GM23338 (cell line): ENCODE measurements at regions not wholly inside any gene's neighbourhood (a gene's known extent, or its start where the extent isn't known, plus 50 kb on each side); places are given as distances from the start of the nearest gene placed in this dataset.

ENCODE experiments used
- ATAC-seq: fragments of 200-7000 bp; cut with Tn5 transposase; 3 replicates; pipeline ENCODE4 v1.9.1; 2020
- DNase-seq: peaks from one replicate; pipeline ENCODE4 v3.0.0-alpha.2; 2015; ENCODE audit warnings: low spot score
- H2AFZ ChIP-seq: fragments of 200-600 bp; sonication (generic); 2 replicates; pipeline ENCODE4 v1.8.0; 2016; ENCODE audit warnings: antibody characterized with exemption, mild to moderate bottlenecking, moderate library complexity
- H3F3A ChIP-seq: fragments of 200-600 bp; sonication (generic); replicated peaks from 2 replicates; pipeline ENCODE4 v1.8.0; 2017; ENCODE audit warnings: antibody characterized with exemption, mixed run types, low read depth
- H3K27ac ChIP-seq: fragments of 200-600 bp; sonication (generic); 2 replicates; pipeline ENCODE4 v1.6.1; 2016; ENCODE audit warnings: low read depth
- H3K27me3 ChIP-seq: fragments of 200-600 bp; sonication (generic); 2 replicates; pipeline ENCODE4 v1.8.0; 2016; ENCODE audit warnings: mild to moderate bottlenecking, mixed run types, moderate library complexity; ENCODE audit not compliant: insufficient read depth
- H3K36me3 ChIP-seq: fragments of 200-600 bp; sonication (generic); 2 replicates; pipeline ENCODE4 v1.8.0; 2016; ENCODE audit warnings: mild to moderate bottlenecking; ENCODE audit not compliant: insufficient read depth
- H3K4me1 ChIP-seq: fragments of 200-600 bp; sonication (generic); 2 replicates; pipeline ENCODE4 v1.8.0; 2016; ENCODE audit warnings: mild to moderate bottlenecking, moderate library complexity; ENCODE audit not compliant: insufficient read depth
- H3K4me2 ChIP-seq: fragments of 200-600 bp; sonication (generic); 2 replicates; pipeline ENCODE4 v1.7.1; 2017; ENCODE audit warnings: mixed run types
- H3K4me3 ChIP-seq: fragments of 200-600 bp; sonication (generic); 2 replicates; pipeline ENCODE4 v1.6.1; 2016; ENCODE audit warnings: mixed run types
- H3K79me2 ChIP-seq: fragments of 200-600 bp; sonication (generic); replicated peaks from 2 replicates; pipeline ENCODE4 v1.8.0; 2017; ENCODE audit warnings: mild to moderate bottlenecking; ENCODE audit not compliant: insufficient read depth
- H3K9me2 ChIP-seq: fragments of 200-600 bp; sonication (generic); 2 replicates; pipeline ENCODE4 v1.8.0; 2017; ENCODE audit not compliant: insufficient read depth
- H4K20me1 ChIP-seq: fragments of 200-600 bp; sonication (generic); replicated peaks from 2 replicates; pipeline ENCODE4 v1.8.0; 2017; ENCODE audit warnings: mild to moderate bottlenecking; ENCODE audit not compliant: insufficient read depth
- H3K27ac Mint-ChIP-seq: 2 replicates; pipeline ENCODE4 v1.8.0; 2020; ENCODE audit warnings: inconsistent platforms, mild to moderate bottlenecking, moderate library complexity, mixed read lengths
- H3K27me3 Mint-ChIP-seq: 3 replicates; pipeline ENCODE4 v1.8.0; 2022; ENCODE audit warnings: low read depth, mild to moderate bottlenecking, moderate library complexity, mixed read lengths, inconsistent platforms; ENCODE audit not compliant: insufficient read depth, poor library complexity
- H3K36me3 Mint-ChIP-seq: 3 replicates; pipeline ENCODE4 v1.8.0; 2021; ENCODE audit warnings: low read depth, mild to moderate bottlenecking, inconsistent platforms, moderate library complexity, mixed read lengths
- H3K4me1 Mint-ChIP-seq: 3 replicates; pipeline ENCODE4 v1.8.0; 2020; ENCODE audit warnings: mild to moderate bottlenecking, inconsistent platforms, mixed read lengths
- H3K4me3 Mint-ChIP-seq: 3 replicates; pipeline ENCODE4 v1.8.0; 2021; ENCODE audit warnings: moderate library complexity, mild to moderate bottlenecking, inconsistent platforms, mixed read lengths
- H3K9me3 Mint-ChIP-seq: 3 replicates; pipeline ENCODE4 v1.8.0; 2020; ENCODE audit warnings: moderate library complexity, mild to moderate bottlenecking, inconsistent platforms, mixed read lengths
- CREB1 ChIP-seq: fragments of 250-450 bp; sonication (Bioruptor Pico); IDR thresholded peaks from 2 replicates; pipeline ENCODE4 v1.5.0; 2020; ENCODE audit warnings: low read depth, mild to moderate bottlenecking, moderate library complexity
- EZH2 ChIP-seq: fragments of 200-600 bp; sonication (generic); IDR thresholded peaks from one replicate; pipeline ENCODE4 v1.8.0; 2017; ENCODE audit warnings: antibody characterized with exemption, mild to moderate bottlenecking, low read depth; ENCODE audit not compliant: unreplicated experiment
- EZH2phosphoT487 ChIP-seq: fragments of 200-600 bp; sonication (generic); IDR thresholded peaks from one replicate; pipeline ENCODE4 v1.8.1; 2018; ENCODE audit warnings: antibody characterized with exemption; ENCODE audit not compliant: unreplicated experiment
- JUNB ChIP-seq: IDR thresholded peaks from one replicate; pipeline ENCODE4 v1.6.1; 2016; ENCODE audit warnings: antibody characterized with exemption; ENCODE audit not compliant: unreplicated experiment
- NANOG ChIP-seq: IDR thresholded peaks from 2 replicates; pipeline ENCODE4 v1.6.1; 2016; ENCODE audit warnings: antibody characterized with exemption, borderline replicate concordance
- POLR2AphosphoS5 ChIP-seq: IDR thresholded peaks from 2 replicates; pipeline ENCODE4 v1.6.1; 2016; ENCODE audit warnings: antibody characterized with exemption, low read depth
- STAT1 ChIP-seq: IDR thresholded peaks from one replicate; pipeline ENCODE4 v1.6.1; 2016; ENCODE audit warnings: antibody characterized with exemption; ENCODE audit not compliant: unreplicated experiment
- ZNF114 ChIP-seq: fragments of 250-450 bp; sonication (Bioruptor Pico); IDR thresholded peaks from 2 replicates; pipeline ENCODE4 v1.5.0; 2020; ENCODE audit warnings: mild to moderate bottlenecking, moderate library complexity
- ZNF331 ChIP-seq: fragments of 250-450 bp; sonication (Bioruptor Pico); IDR thresholded peaks from 2 replicates; pipeline ENCODE4 v1.5.0; 2020; ENCODE audit warnings: low read depth, mild to moderate bottlenecking, moderate library complexity
- TF ChIP-seq, protein P1 (sequence below): IDR thresholded peaks from one replicate; pipeline ENCODE4 v1.6.1; 2018; ENCODE audit warnings: antibody characterized with exemption; ENCODE audit not compliant: unreplicated experiment
- TF ChIP-seq, protein P2 (sequence below), 2 experiments: fragments of 200-600 bp in 1 of 2; sonication (generic) in 1 of 2; conservative IDR thresholded peaks; 2 replicates each; pipeline versions ENCODE4 v1.5.1 to v1.6.1; 2016 to 2017; ENCODE audit warnings: antibody characterized with exemption in 2 of 2, low read depth in 2 of 2, mild to moderate bottlenecking in 2 of 2, moderate library complexity in 1 of 2
- TF ChIP-seq, protein P3 (sequence below): fragments of 250-450 bp; sonication (Bioruptor Pico); IDR thresholded peaks from 2 replicates; pipeline ENCODE4 v1.5.0; 2020; ENCODE audit warnings: mild to moderate bottlenecking, moderate library complexity
- TF ChIP-seq, protein P4 (sequence below): IDR thresholded peaks from 2 replicates; pipeline ENCODE4 v1.6.1; 2016; ENCODE audit warnings: antibody characterized with exemption

DNA sequence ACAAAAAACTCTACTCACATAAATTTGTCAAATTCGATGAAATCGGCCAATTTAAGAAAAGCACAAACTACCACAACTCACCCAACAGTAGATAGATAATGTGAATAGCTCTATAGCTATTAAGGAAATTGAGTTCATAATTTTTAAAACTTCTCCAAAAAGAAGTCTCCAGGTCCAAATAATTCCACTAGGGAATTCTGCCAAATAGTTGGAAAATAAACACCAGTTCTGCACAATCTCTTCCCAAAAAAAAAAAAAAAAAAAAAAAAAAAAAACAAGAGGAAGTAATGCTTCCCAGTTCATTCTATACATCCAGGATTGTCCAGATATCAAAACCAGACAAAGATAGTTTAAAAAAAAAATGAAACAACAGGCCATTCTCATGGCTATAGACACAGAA lies 164.2 kb downstream of the POLR2M start:
- H3K9me3 Mint-ChIP-seq: no peaks in the 10 kb centered on the region; the same call in 2 of the 3 replicates

More for the DNA sequence above, 164.2 kb downstream of the POLR2M start:
- Histone ChIP-seq H3K4me3 (no peak overlapping the region), H3K4me2 (no peak overlapping the region), H3K9me2 (0 out of 2 replicates have a peak, but pooled peaks cover 4% of the 10 kb centered on the region), H3K27me3 (no peaks in the 10 kb centered on the region), H3K79me2 (no peaks in the 10 kb centered on the region), H3K27ac (no peak overlapping the region), H3F3A (no peaks in the 10 kb centered on the region), H3K36me3 (no peaks in the 10 kb centered on the region), H2AFZ (no peak overlapping the region), H3K4me1 (no peaks in the 10 kb centered on the region), H4K20me1 (no peaks in the 10 kb centered on the region)
- Mint-ChIP-seq H3K36me3 (no peaks in the 10 kb centered on the region), H3K27me3 (peaks cover 5% of the 10 kb centered on the region), H3K4me3 (no peak overlapping the region), H3K4me1 (no peaks in the 10 kb centered on the region; the same call in 2 of the 3 replicates), H3K27ac (no peak overlapping the region)
- ATAC-seq: no peak
- no peak for DNase-seq
- TF ChIP-seq POLR2AphosphoS5: no peak
- TF ChIP-seq STAT1: no peak
- no peak for TF ChIP-seq EZH2phosphoT487
- TF ChIP-seq, protein P1, sequence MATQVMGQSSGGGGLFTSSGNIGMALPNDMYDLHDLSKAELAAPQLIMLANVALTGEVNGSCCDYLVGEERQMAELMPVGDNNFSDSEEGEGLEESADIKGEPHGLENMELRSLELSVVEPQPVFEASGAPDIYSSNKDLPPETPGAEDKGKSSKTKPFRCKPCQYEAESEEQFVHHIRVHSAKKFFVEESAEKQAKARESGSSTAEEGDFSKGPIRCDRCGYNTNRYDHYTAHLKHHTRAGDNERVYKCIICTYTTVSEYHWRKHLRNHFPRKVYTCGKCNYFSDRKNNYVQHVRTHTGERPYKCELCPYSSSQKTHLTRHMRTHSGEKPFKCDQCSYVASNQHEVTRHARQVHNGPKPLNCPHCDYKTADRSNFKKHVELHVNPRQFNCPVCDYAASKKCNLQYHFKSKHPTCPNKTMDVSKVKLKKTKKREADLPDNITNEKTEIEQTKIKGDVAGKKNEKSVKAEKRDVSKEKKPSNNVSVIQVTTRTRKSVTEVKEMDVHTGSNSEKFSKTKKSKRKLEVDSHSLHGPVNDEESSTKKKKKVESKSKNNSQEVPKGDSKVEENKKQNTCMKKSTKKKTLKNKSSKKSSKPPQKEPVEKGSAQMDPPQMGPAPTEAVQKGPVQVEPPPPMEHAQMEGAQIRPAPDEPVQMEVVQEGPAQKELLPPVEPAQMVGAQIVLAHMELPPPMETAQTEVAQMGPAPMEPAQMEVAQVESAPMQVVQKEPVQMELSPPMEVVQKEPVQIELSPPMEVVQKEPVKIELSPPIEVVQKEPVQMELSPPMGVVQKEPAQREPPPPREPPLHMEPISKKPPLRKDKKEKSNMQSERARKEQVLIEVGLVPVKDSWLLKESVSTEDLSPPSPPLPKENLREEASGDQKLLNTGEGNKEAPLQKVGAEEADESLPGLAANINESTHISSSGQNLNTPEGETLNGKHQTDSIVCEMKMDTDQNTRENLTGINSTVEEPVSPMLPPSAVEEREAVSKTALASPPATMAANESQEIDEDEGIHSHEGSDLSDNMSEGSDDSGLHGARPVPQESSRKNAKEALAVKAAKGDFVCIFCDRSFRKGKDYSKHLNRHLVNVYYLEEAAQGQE: no peak
- TF ChIP-seq, protein P2, sequence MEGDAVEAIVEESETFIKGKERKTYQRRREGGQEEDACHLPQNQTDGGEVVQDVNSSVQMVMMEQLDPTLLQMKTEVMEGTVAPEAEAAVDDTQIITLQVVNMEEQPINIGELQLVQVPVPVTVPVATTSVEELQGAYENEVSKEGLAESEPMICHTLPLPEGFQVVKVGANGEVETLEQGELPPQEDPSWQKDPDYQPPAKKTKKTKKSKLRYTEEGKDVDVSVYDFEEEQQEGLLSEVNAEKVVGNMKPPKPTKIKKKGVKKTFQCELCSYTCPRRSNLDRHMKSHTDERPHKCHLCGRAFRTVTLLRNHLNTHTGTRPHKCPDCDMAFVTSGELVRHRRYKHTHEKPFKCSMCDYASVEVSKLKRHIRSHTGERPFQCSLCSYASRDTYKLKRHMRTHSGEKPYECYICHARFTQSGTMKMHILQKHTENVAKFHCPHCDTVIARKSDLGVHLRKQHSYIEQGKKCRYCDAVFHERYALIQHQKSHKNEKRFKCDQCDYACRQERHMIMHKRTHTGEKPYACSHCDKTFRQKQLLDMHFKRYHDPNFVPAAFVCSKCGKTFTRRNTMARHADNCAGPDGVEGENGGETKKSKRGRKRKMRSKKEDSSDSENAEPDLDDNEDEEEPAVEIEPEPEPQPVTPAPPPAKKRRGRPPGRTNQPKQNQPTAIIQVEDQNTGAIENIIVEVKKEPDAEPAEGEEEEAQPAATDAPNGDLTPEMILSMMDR (conservative IDR thresholded peaks at IDR 0.05; ENCODE audit: low read depth in 2 of 2): no peak
- TF ChIP-seq CREB1: no peak
- TF ChIP-seq EZH2: no peak
- no peak for TF ChIP-seq ZNF331
- TF ChIP-seq, protein P3, sequence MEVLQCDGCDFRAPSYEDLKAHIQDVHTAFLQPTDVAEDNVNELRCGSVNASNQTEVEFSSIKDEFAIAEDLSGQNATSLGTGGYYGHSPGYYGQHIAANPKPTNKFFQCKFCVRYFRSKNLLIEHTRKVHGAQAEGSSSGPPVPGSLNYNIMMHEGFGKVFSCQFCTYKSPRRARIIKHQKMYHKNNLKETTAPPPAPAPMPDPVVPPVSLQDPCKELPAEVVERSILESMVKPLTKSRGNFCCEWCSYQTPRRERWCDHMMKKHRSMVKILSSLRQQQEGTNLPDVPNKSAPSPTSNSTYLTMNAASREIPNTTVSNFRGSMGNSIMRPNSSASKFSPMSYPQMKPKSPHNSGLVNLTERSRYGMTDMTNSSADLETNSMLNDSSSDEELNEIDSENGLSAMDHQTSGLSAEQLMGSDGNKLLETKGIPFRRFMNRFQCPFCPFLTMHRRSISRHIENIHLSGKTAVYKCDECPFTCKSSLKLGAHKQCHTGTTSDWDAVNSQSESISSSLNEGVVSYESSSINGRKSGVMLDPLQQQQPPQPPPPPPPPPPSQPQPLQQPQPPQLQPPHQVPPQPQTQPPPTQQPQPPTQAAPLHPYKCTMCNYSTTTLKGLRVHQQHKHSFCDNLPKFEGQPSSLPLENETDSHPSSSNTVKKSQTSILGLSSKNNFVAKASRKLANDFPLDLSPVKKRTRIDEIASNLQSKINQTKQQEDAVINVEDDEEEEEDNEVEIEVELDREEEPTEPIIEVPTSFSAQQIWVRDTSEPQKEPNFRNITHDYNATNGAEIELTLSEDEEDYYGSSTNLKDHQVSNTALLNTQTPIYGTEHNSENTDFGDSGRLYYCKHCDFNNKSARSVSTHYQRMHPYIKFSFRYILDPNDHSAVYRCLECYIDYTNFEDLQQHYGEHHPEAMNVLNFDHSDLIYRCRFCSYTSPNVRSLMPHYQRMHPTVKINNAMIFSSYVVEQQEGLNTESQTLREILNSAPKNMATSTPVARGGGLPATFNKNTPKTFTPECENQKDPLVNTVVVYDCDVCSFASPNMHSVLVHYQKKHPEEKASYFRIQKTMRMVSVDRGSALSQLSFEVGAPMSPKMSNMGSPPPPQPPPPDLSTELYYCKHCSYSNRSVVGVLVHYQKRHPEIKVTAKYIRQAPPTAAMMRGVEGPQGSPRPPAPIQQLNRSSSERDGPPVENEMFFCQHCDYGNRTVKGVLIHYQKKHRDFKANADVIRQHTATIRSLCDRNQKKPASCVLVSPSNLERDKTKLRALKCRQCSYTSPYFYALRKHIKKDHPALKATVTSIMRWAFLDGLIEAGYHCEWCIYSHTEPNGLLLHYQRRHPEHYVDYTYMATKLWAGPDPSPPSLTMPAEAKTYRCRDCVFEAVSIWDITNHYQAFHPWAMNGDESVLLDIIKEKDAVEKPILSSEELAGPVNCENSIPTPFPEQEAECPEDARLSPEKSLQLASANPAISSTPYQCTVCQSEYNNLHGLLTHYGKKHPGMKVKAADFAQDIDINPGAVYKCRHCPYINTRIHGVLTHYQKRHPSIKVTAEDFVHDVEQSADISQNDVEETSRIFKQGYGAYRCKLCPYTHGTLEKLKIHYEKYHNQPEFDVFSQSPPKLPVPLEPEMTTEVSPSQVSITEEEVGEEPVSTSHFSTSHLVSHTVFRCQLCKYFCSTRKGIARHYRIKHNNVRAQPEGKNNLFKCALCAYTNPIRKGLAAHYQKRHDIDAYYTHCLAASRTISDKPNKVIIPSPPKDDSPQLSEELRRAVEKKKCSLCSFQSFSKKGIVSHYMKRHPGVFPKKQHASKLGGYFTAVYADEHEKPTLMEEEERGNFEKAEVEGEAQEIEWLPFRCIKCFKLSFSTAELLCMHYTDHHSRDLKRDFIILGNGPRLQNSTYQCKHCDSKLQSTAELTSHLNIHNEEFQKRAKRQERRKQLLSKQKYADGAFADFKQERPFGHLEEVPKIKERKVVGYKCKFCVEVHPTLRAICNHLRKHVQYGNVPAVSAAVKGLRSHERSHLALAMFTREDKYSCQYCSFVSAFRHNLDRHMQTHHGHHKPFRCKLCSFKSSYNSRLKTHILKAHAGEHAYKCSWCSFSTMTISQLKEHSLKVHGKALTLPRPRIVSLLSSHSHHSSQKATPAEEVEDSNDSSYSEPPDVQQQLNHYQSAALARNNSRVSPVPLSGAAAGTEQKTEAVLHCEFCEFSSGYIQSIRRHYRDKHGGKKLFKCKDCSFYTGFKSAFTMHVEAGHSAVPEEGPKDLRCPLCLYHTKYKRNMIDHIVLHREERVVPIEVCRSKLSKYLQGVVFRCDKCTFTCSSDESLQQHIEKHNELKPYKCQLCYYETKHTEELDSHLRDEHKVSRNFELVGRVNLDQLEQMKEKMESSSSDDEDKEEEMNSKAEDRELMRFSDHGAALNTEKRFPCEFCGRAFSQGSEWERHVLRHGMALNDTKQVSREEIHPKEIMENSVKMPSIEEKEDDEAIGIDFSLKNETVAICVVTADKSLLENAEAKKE (CRISPR knock-in tag): no peak
- TF ChIP-seq JUNB: no peak
- TF ChIP-seq, protein P4, sequence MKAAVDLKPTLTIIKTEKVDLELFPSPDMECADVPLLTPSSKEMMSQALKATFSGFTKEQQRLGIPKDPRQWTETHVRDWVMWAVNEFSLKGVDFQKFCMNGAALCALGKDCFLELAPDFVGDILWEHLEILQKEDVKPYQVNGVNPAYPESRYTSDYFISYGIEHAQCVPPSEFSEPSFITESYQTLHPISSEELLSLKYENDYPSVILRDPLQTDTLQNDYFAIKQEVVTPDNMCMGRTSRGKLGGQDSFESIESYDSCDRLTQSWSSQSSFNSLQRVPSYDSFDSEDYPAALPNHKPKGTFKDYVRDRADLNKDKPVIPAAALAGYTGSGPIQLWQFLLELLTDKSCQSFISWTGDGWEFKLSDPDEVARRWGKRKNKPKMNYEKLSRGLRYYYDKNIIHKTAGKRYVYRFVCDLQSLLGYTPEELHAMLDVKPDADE: no peak
- TF ChIP-seq ZNF114 (CRISPR knock-in tag): no peak
- TF ChIP-seq NANOG: no peak
